ENCODE measurements at regions not wholly inside any gene's neighbourhood (a gene's known extent, or its start where the extent isn't known, plus 50 kb on each side); places are given as distances from the start of the nearest gene placed in this dataset.
"Not testable (repeated sequence)": the region's sequence is repeated elsewhere in the genome, so short reads cannot be mapped to it uniquely, and the experiment has no call there.

GRCh38 chr16:55055262-55055661, 124.6 kb downstream of the IRX5 start:
- intact Hi-C loops (cut with DNase I) = no loop called here
- no peak for DNase-seq (ENCODE audit: missing footprints)
- no peak for ATAC-seq

- intact Hi-C loops (cut with DNase I) = no loop called here
- ATAC-seq (no peak), DNase-seq (ENCODE audit: missing footprints) (no peak)
These were observed 126.1 kb downstream of the IRX5 start for GRCh38 chr16:55056585-55057401.

GRCh38 chr16:55057866-55058265, 127.2 kb downstream of the IRX5 start:
- intact Hi-C loops (cut with DNase I) = no loop called here
- no peak for ATAC-seq
- DNase-seq (ENCODE audit: missing footprints) = no peak

GRCh38 chr16:55058576-55058975, 127.9 kb downstream of the IRX5 start:
- ATAC-seq (no peak), DNase-seq (ENCODE audit: missing footprints) (no peak)
- intact Hi-C loops (cut with DNase I) = no loop called here

GRCh38 chr16:55059146-55059545, 128.5 kb downstream of the IRX5 start:
- DNase-seq (ENCODE audit: missing footprints) = no peak
- ATAC-seq = no peak
- intact Hi-C loops (cut with DNase I) = no loop called here

GRCh38 chr16:55061126-55061525, 130.5 kb downstream of the IRX5 start:
- ATAC-seq (no peak), DNase-seq (ENCODE audit: missing footprints) (no peak)
- intact Hi-C loops (cut with DNase I) = no loop called here

- DNase-seq (ENCODE audit: missing footprints) (no peak), ATAC-seq (no peak)
- intact Hi-C loops (cut with DNase I) = no loop called here
These were observed 131.8 kb downstream of the IRX5 start for GRCh38 chr16:55062442-55062841.

- DNase-seq (ENCODE audit: missing footprints) = no peak
- ATAC-seq = no peak
- intact Hi-C loops (cut with DNase I) = no loop called here
These were observed 142.3 kb downstream of the IRX5 start for GRCh38 chr16:55072976-55073375.

GRCh38 chr16:55073830-55074229, 143.2 kb downstream of the IRX5 start:
- ATAC-seq = no peak
- intact Hi-C loops (cut with DNase I) = no loop called here
- no peak for DNase-seq (ENCODE audit: missing footprints)

- ATAC-seq; intact Hi-C loops (cut with DNase I); DNase-seq (ENCODE audit: missing footprints): not testable (repeated sequence)
These were observed 144.5 kb downstream of the IRX5 start for GRCh38 chr16:55075208-55075607.

- ATAC-seq = no peak
- intact Hi-C loops (cut with DNase I) = no loop called here
- no peak for DNase-seq (ENCODE audit: missing footprints)
These were observed 145.4 kb downstream of the IRX5 start for GRCh38 chr16:55076053-55076452.

- DNase-seq (ENCODE audit: missing footprints) = no peak
- intact Hi-C loops (cut with DNase I) = no loop called here
- no peak for ATAC-seq
These were observed 146.6 kb downstream of the IRX5 start for GRCh38 chr16:55077266-55077665.

GRCh38 chr16:55078153-55078552, 147.5 kb downstream of the IRX5 start:
- intact Hi-C loops (cut with DNase I) = no loop called here
- DNase-seq (ENCODE audit: missing footprints) = no peak
- no peak for ATAC-seq

GRCh38 chr16:55078699-55079410, 148.2 kb downstream of the IRX5 start:
- no peak for ATAC-seq
- no peak for DNase-seq (ENCODE audit: missing footprints)
- intact Hi-C loops (cut with DNase I) = no loop called here

GRCh38 chr16:55081622-55082590, 151.2 kb downstream of the IRX5 start:
- ATAC-seq (no peak), DNase-seq (ENCODE audit: missing footprints) (no peak)
- intact Hi-C loops (cut with DNase I) = no loop called here

GRCh38 chr16:55082591-55082976, 151.9 kb downstream of the IRX5 start:
- intact Hi-C loops (cut with DNase I) = no loop called here
- DNase-seq (ENCODE audit: missing footprints) (no peak), ATAC-seq (no peak)

- no peak for ATAC-seq
- DNase-seq (ENCODE audit: missing footprints) = no peak
- intact Hi-C loops (cut with DNase I) = no loop called here
These were observed 152.4 kb downstream of the IRX5 start for GRCh38 chr16:55083052-55083451.

GRCh38 chr16:55088098-55088497, 157.4 kb downstream of the IRX5 start:
- intact Hi-C loops (cut with DNase I) = no loop called here
- DNase-seq (ENCODE audit: missing footprints) (no peak), ATAC-seq (no peak)

GRCh38 chr16:55089600-55089999, 158.9 kb downstream of the IRX5 start:
- intact Hi-C loops (cut with DNase I) = no loop called here
- ATAC-seq (no peak), DNase-seq (ENCODE audit: missing footprints) (no peak)
